Neuronal stem cell (in vitro differentiated cells): ENCODE measurements at regions not wholly inside any gene's neighbourhood (a gene's known extent, or its start where the extent isn't known, plus 50 kb on each side); places are given as distances from the start of the nearest gene placed in this dataset.

Source experiments
- DNase-seq: peaks from one replicate; pipeline ENCODE4 v3.0.0-alpha.2; 2013; ENCODE audit warnings: low spot score
- H2AFZ ChIP-seq: one replicate; pipeline ENCODE4 v1.6.1; 2013; ENCODE audit warnings: mild to moderate bottlenecking, low read length, inconsistent platforms
- H2AK5ac ChIP-seq: 2 replicates; pipeline ENCODE4 v1.6.1; 2013; ENCODE audit warnings: low read depth, mild to moderate bottlenecking, inconsistent platforms, low read length, moderate library complexity, mixed read lengths
- H2BK120ac ChIP-seq: 2 replicates; pipeline ENCODE4 v1.6.1; 2013; ENCODE audit warnings: low read depth, mild to moderate bottlenecking, inconsistent platforms, low read length, moderate library complexity, mixed read lengths
- H2BK12ac ChIP-seq: one replicate; pipeline ENCODE4 v1.6.1; 2013; ENCODE audit warnings: low read length, inconsistent platforms
- H2BK15ac ChIP-seq: 2 replicates; pipeline ENCODE4 v1.6.1; 2013; ENCODE audit warnings: mild to moderate bottlenecking, low read length, inconsistent platforms, mixed read lengths
- H2BK5ac ChIP-seq: one replicate; pipeline ENCODE4 v1.6.1; 2013; ENCODE audit warnings: inconsistent platforms, mild to moderate bottlenecking, low read length, moderate library complexity
- H3K14ac ChIP-seq: one replicate; pipeline ENCODE4 v1.6.1; 2013; ENCODE audit warnings: low read length, inconsistent platforms
- H3K18ac ChIP-seq: 2 replicates; pipeline ENCODE4 v1.6.1; 2013; ENCODE audit warnings: low read length, inconsistent platforms
- H3K23ac ChIP-seq: 2 replicates; pipeline ENCODE4 v1.6.1; 2013; ENCODE audit warnings: low read depth, mild to moderate bottlenecking, mixed read lengths, low read length, inconsistent platforms; ENCODE audit not compliant: poor library complexity
- H3K27ac ChIP-seq: replicated peaks from 3 replicates; pipeline ENCODE4 v1.5.1; 2013; ENCODE audit warnings: low read length, inconsistent platforms
- H3K27me3 ChIP-seq, 3 experiments: 2 replicates each; pipeline ENCODE4 v1.6.1; 2013; ENCODE audit warnings: low read length in 3 of 3, mild to moderate bottlenecking in 2 of 3, inconsistent platforms in 1 of 3, low read depth in 1 of 3, mixed read lengths in 1 of 3, moderate library complexity in 1 of 3; ENCODE audit not compliant: control insufficient read depth in 3 of 3, insufficient read depth in 3 of 3
- H3K36me3 ChIP-seq, 2 donors: replicated peaks in 1 of 2; 2 replicates each; pipeline ENCODE4 v1.6.1; 2013; ENCODE audit warnings: low read length in 2 of 2; ENCODE audit not compliant: control insufficient read depth in 2 of 2, insufficient read depth in 2 of 2
- H3K4ac ChIP-seq: 2 replicates; pipeline ENCODE4 v1.6.1; 2013; ENCODE audit warnings: inconsistent platforms, mild to moderate bottlenecking, low read length, moderate library complexity
- H3K4me1 ChIP-seq, 2 donors: 1 replicate in 1 of 2; 2 replicates in 1 of 2; pipeline ENCODE4 v1.6.1; 2013; ENCODE audit warnings: low read length in 2 of 2, low read depth in 1 of 2; ENCODE audit not compliant: control insufficient read depth in 2 of 2, insufficient read depth in 1 of 2
- H3K4me2 ChIP-seq: one replicate; pipeline ENCODE4 v1.6.1; 2013; ENCODE audit warnings: mild to moderate bottlenecking, low read length, inconsistent platforms; ENCODE audit not compliant: insufficient read depth, poor library complexity, severe bottlenecking
- H3K4me3 ChIP-seq, 2 donors: 2 replicates each; pipeline ENCODE4 v1.5.1; 2013; ENCODE audit warnings: low read length in 2 of 2, mild to moderate bottlenecking in 2 of 2, inconsistent platforms in 1 of 2, moderate library complexity in 1 of 2
- H3K79me1 ChIP-seq: one replicate; pipeline ENCODE4 v1.6.1; 2013; ENCODE audit warnings: low read depth, mild to moderate bottlenecking, inconsistent platforms, low read length, moderate library complexity
- H3K9ac ChIP-seq: one replicate; pipeline ENCODE4 v1.6.1; 2013; ENCODE audit warnings: mild to moderate bottlenecking, low read depth, low read length, inconsistent platforms; ENCODE audit not compliant: poor library complexity
- H3K9me3 ChIP-seq, 2 donors: replicated peaks in 1 of 2; 2 replicates each; pipeline versions ENCODE3 to v1.6.1; 2013; ENCODE audit warnings: low read length in 2 of 2, mild to moderate bottlenecking in 2 of 2, inconsistent platforms in 1 of 2, low read depth in 1 of 2, mixed read lengths in 1 of 2, moderate library complexity in 1 of 2; ENCODE audit not compliant: control insufficient read depth in 2 of 2, insufficient read depth in 1 of 2
- H4K8ac ChIP-seq: one replicate; pipeline ENCODE4 v1.6.1; 2013; ENCODE audit warnings: low read depth, mild to moderate bottlenecking, inconsistent platforms, low read length, moderate library complexity
- H4K91ac ChIP-seq: one replicate; pipeline ENCODE4 v1.6.1; 2013; ENCODE audit warnings: low read length, low read depth, mild to moderate bottlenecking, inconsistent platforms; ENCODE audit not compliant: poor library complexity
- WGBS, 2 donors: extraction: QIAGEN DNeasy Blood & Tissue Kit; methylation state at CpG; one replicate each; pipeline ENCODE4 v1.1.7; 2013; ENCODE audit warnings: missing lambda C conversion rate in 2 of 2, mixed read lengths in 1 of 2; ENCODE audit not compliant: insufficient read length in 2 of 2, insufficient replicate concordance in 1 of 2; ENCODE audit errors: extremely low coverage in 2 of 2; 5-methylcytosine and 5-hydroxymethylcytosine counted together

- no CpG with 5 or more reads among the region's 4 CpGs for whole genome bisulfite sequencing, 2 donors
- H3K9ac ChIP-seq = no peak overlapping the region
- no peaks in the 10 kb centered on the region for H3K79me1 ChIP-seq
- no peak overlapping the region for H4K8ac ChIP-seq
- DNase-seq = no peak
- no peak overlapping the region for H2BK5ac ChIP-seq
- H3K27me3 ChIP-seq = peaks cover 0 to 4% (median 0%) of the 10 kb centered on the region in 3 experiments
- H2BK15ac ChIP-seq = no peak overlapping the region
- H3K4me2 ChIP-seq = no peak overlapping the region
- no peaks in the 10 kb centered on the region for H3K9me3 ChIP-seq
- no peak overlapping the region for H3K18ac ChIP-seq
- no peak overlapping the region for H3K4ac ChIP-seq
- no peak overlapping the region for H2AK5ac ChIP-seq
- no peak overlapping the region for H4K91ac ChIP-seq
- peaks cover 0 to 16% of the 10 kb centered on the region in 2 donors for H3K4me1 ChIP-seq
- H3K4me3 ChIP-seq = no peak overlapping the region
- H2AFZ ChIP-seq = no peak overlapping the region
- H3K27ac ChIP-seq = no peak overlapping the region
- no peak overlapping the region for H3K14ac ChIP-seq
- H2BK120ac ChIP-seq = no peak overlapping the region
- H2BK12ac ChIP-seq = no peak overlapping the region
- no peak overlapping the region for H3K23ac ChIP-seq
- no peaks in the 10 kb centered on the region for H3K36me3 ChIP-seq
Measured at GRCh38 chr9:16255217-16255616, 615.3 kb downstream of the BNC2 start.

GRCh38 chr9:16257604-16258003 is 612.9 kb downstream of the BNC2 start:
- H3K18ac ChIP-seq = no peak overlapping the region
- no CpG with 5 or more reads among the region's 2 CpGs for WGBS, 2 donors

DNA sequence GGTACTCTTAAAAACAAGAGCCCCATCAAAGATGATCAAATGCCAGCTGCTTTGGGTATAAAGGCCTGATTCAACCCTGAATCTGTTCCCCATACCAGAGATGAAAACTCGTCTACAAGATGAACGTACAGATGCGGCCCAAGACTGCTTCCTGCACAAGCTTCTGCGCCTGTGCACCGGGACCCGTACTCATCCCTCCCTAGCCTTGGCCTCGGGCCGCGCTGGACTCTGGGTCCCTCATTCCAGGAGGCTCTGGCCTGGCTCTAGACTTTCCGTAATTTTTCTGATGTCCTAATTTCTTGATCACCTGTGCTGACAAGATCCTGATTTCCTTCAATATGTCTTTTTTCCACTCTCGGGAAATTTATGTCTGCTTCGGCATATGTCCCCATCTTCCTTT is 612.3 kb downstream of the BNC2 start:
- H3K27ac ChIP-seq = no peak overlapping the region
- H3K9ac ChIP-seq = no peak overlapping the region
- no peak overlapping the region for H3K4me3 ChIP-seq
- H2BK120ac ChIP-seq = no peak overlapping the region
- DNase-seq = no peak
- no peak overlapping the region for H2BK15ac ChIP-seq
- H3K79me1 ChIP-seq = no peaks in the 10 kb centered on the region
- H2AK5ac ChIP-seq = no peak overlapping the region
- no peaks in the 10 kb centered on the region for H3K36me3 ChIP-seq
- H3K4me2 ChIP-seq = no peak overlapping the region
- no peak overlapping the region for H4K91ac ChIP-seq
- H3K23ac ChIP-seq = no peak overlapping the region
- H2AFZ ChIP-seq = no peak overlapping the region
- no peak overlapping the region for H4K8ac ChIP-seq
- no CpG with 5 or more reads among the region's 12 CpGs for WGBS, 2 donors
- H2BK12ac ChIP-seq = no peak overlapping the region
- H3K4me1 ChIP-seq = peaks cover 0 to 17% of the 10 kb centered on the region in 2 donors
- H3K9me3 ChIP-seq = no peaks in the 10 kb centered on the region
- no peak overlapping the region for H3K14ac ChIP-seq
- H3K27me3 ChIP-seq = peaks cover 0 to 4% (median 0%) of the 10 kb centered on the region in 3 experiments
- no peak overlapping the region for H2BK5ac ChIP-seq
- H3K18ac ChIP-seq = no peak overlapping the region
- no peak overlapping the region for H3K4ac ChIP-seq

More at GRCh38 chr9:16257604-16258003, 612.9 kb downstream of the BNC2 start:
- H4K91ac ChIP-seq = no peak overlapping the region
- no peak overlapping the region for H3K4me3 ChIP-seq
- H4K8ac ChIP-seq = no peak overlapping the region
- H3K27me3 ChIP-seq = peaks cover 0 to 4% (median 0%) of the 10 kb centered on the region in 3 experiments
- DNase-seq = no peak
- no peak overlapping the region for H3K9ac ChIP-seq
- no peak overlapping the region for H3K4ac ChIP-seq
- H3K4me2 ChIP-seq = no peak overlapping the region
- no peak overlapping the region for H3K27ac ChIP-seq
- H2BK5ac ChIP-seq = no peak overlapping the region
- H3K4me1 ChIP-seq = peaks cover 0 to 15% of the 10 kb centered on the region in 2 donors
- H3K23ac ChIP-seq = no peak overlapping the region
- H3K79me1 ChIP-seq = no peaks in the 10 kb centered on the region
- no peak overlapping the region for H2BK120ac ChIP-seq
- no peaks in the 10 kb centered on the region for H3K9me3 ChIP-seq
- no peak overlapping the region for H2AFZ ChIP-seq
- H2AK5ac ChIP-seq = no peak overlapping the region
- no peak overlapping the region for H3K14ac ChIP-seq
- H3K36me3 ChIP-seq = no peaks in the 10 kb centered on the region
- no peak overlapping the region for H2BK12ac ChIP-seq
- no peak overlapping the region for H2BK15ac ChIP-seq

DNA sequence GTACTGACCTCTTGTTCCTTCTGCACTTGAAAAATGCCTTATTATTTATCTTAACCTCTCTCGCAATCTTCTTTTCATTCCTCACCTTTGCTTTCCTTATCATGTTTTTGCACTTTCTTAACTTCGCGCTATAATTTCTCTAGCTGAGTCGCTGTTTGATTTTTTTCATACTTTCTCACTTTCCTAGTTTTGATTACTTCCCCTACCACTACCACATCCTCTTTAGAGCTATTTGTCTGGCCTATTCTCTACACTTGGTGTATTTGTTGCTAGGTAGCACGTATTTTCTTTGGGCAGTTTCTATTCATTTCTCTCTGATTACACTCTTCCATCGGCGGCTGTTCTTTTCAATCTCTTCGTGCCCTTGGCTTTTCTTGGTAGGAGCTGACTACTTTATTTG is 611.8 kb downstream of the BNC2 start:
- H3K9me3 ChIP-seq = no peaks in the 10 kb centered on the region
- no peak overlapping the region for H3K4me2 ChIP-seq
- H3K27me3 ChIP-seq = peaks cover 0 to 3% (median 0%) of the 10 kb centered on the region in 3 experiments
- H3K14ac ChIP-seq = no peak overlapping the region
- no peak overlapping the region for H3K18ac ChIP-seq
- peaks cover 0 to 12% of the 10 kb centered on the region in 2 donors for H3K4me1 ChIP-seq
- no peak overlapping the region for H2BK5ac ChIP-seq
- H3K4me3 ChIP-seq = no peak overlapping the region
- no peak overlapping the region for H3K9ac ChIP-seq
- no peak for DNase-seq
- H3K27ac ChIP-seq = no peak overlapping the region
- no peak overlapping the region for H4K8ac ChIP-seq
- WGBS, 2 donors = 100% methylated on average over 1 to 3 of the region's 8 CpGs
- H3K4ac ChIP-seq = no peak overlapping the region
- no peak overlapping the region for H3K23ac ChIP-seq
- H2AFZ ChIP-seq = no peak overlapping the region
- H2BK120ac ChIP-seq = no peak overlapping the region
- H2BK15ac ChIP-seq = no peak overlapping the region
- no peaks in the 10 kb centered on the region for H3K79me1 ChIP-seq
- no peaks in the 10 kb centered on the region for H3K36me3 ChIP-seq
- no peak overlapping the region for H2BK12ac ChIP-seq
- no peak overlapping the region for H4K91ac ChIP-seq
- H2AK5ac ChIP-seq = no peak overlapping the region
